Loucy (cell line): ENCODE measurements at regions not wholly inside any gene's neighbourhood (a gene's known extent, or its start where the extent isn't known, plus 50 kb on each side); places are given as distances from the start of the nearest gene placed in this dataset.

Experiments
- CTCF ChIP-seq: fragments of 200-600 bp; sonication (generic); conservative IDR thresholded peaks from 2 replicates; pipeline ENCODE4 v1.5.1; 2014; ENCODE audit warnings: mild to moderate bottlenecking, antibody characterized with exemption, low read length
- EZH2phosphoT487 ChIP-seq: fragments of 200-600 bp; IDR thresholded peaks from 2 replicates; pipeline ENCODE4 v1.6.1; 2018; ENCODE audit warnings: antibody characterized with exemption, mild to moderate bottlenecking, moderate library complexity, borderline replicate concordance

- no peak for TF ChIP-seq CTCF
- no peak for TF ChIP-seq EZH2phosphoT487
These were observed 166.4 kb upstream of the TLE3 start for GRCh38 chr15:70264014-70264582.
